ENCODE measurements at regions not wholly inside any gene's neighbourhood (a gene's known extent, or its start where the extent isn't known, plus 50 kb on each side); places are given as distances from the start of the nearest gene placed in this dataset.

DNA sequence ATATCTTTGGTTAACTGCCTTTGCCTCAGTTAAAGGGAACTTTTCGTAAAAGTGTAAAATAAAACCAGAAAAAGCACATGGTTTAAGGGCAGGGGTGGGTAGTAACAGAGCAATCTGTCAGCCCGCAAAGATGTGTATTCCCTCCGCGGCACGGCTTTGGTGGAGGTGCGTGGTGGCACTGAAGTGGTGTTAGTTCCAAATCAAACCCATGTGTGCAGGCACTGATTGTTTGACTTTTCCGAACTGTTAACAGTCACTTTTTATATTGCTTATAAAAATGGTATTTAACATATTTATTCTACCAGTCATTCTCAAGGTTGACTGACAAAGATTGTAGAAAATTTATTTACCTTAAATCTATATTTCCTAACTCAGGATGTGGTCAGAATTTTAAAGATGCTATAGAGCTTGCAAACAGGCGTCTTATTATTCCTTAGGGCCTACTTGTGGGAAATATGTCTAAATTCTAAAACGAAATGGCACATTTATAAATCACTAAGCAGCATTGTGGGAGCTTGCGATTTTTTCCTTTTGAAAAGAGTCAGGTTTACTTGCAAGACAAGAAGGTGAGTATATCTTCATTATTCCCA lies 272.7 kb upstream of the PCDH18 start:
- dilution Hi-C loops (cut with MboI; ENCODE audit: extremely low pct_ligation_motif_present, low sequenced_read_pairs) (no loop called here), intact Hi-C loops (cut with micrococcal nuclease) (no loop called here)
- Histone ChIP-seq H3K9ac (replicated peaks; ENCODE audit: extremely low read depth, insufficient read depth, low read length) (no peak overlapping the region), H3K27me3 (ENCODE audit: control insufficient read depth in 2 of 2, insufficient read depth in 2 of 2, low read length in 2 of 2) (no peaks in the 10 kb centered on the region), H3K36me3 (ENCODE audit: control insufficient read depth in 2 of 2, extremely low read depth in 1 of 2, insufficient read depth in 2 of 2, low read length in 2 of 2) (no peaks in the 10 kb centered on the region), H4K20me1 (replicated peaks; ENCODE audit: control insufficient read depth, extremely low read depth, insufficient read depth, low read length) (no peaks in the 10 kb centered on the region), H2AFZ (ENCODE audit: low read depth, low read length) (no peak overlapping the region), H3K27ac (ENCODE audit: insufficient read depth, low read depth, low read length) (no peak overlapping the region), H3K4me1 (ENCODE audit: control insufficient read depth, extremely low read depth, insufficient read depth, low read length) (no peaks in the 10 kb centered on the region), H3K9me3 (replicated peaks; ENCODE audit: control insufficient read depth, insufficient read depth, low read length) (no peaks in the 10 kb centered on the region), H3K9me1 (replicated peaks; ENCODE audit: control insufficient read depth, extremely low read depth, insufficient read depth, low read length) (no peaks in the 10 kb centered on the region), H3K79me2 (ENCODE audit: control insufficient read depth, insufficient read depth, low read length) (no peaks in the 10 kb centered on the region), H3K4me2 (ENCODE audit: insufficient read depth, low read length) (no peak overlapping the region), H3K4me3 (replicated peaks in 1 of 3; ENCODE audit: insufficient read depth in 1 of 3, low read depth in 1 of 3, low read length in 3 of 3) (no peak overlapping the region)
- DNase-seq (ENCODE audit: low read depth, low spot score), result no peak
- POLR2A ChIA-PET, result no interaction called here
- CTCF ChIA-PET, result interaction anchor here (1.6 to 2.4 kb wide), 2 partner anchors 10 to 15 kb away, joined by 9 to 12 read pairs; no protein-coding TSS in a partner anchor
- no peak for FAIRE-seq
- BruUV-seq (replicated peaks), result no TSS peak
- TF ChIP-seq FOS (IDR thresholded peaks at IDR 0.05; ENCODE audit: borderline replicate concordance, insufficient read depth, low read length), result no peak
- TF ChIP-seq MYC (IDR thresholded peaks at IDR 0.05; ENCODE audit: low read depth, low read length), result no peak
- TF ChIP-seq, protein P1, sequence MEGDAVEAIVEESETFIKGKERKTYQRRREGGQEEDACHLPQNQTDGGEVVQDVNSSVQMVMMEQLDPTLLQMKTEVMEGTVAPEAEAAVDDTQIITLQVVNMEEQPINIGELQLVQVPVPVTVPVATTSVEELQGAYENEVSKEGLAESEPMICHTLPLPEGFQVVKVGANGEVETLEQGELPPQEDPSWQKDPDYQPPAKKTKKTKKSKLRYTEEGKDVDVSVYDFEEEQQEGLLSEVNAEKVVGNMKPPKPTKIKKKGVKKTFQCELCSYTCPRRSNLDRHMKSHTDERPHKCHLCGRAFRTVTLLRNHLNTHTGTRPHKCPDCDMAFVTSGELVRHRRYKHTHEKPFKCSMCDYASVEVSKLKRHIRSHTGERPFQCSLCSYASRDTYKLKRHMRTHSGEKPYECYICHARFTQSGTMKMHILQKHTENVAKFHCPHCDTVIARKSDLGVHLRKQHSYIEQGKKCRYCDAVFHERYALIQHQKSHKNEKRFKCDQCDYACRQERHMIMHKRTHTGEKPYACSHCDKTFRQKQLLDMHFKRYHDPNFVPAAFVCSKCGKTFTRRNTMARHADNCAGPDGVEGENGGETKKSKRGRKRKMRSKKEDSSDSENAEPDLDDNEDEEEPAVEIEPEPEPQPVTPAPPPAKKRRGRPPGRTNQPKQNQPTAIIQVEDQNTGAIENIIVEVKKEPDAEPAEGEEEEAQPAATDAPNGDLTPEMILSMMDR (IDR thresholded peaks at IDR 0.05; ENCODE audit: extremely low read depth in 1 of 2, insufficient read depth in 1 of 2, low read depth in 1 of 2, low read length in 2 of 2), result no peak
- TF ChIP-seq GATA2 (IDR thresholded peaks at IDR 0.05; ENCODE audit: insufficient read depth, insufficient read length, low read depth, low read length), result no peak
- TF ChIP-seq POLR2A (IDR thresholded peaks at IDR 0.05; ENCODE audit: low read depth, low read length), result no peak
- TF ChIP-seq POLR2AphosphoS5 (IDR thresholded peaks at IDR 0.05; ENCODE audit: insufficient read depth, low read depth, low read length), result no peak
- TF ChIP-seq EZH2 (IDR thresholded peaks at IDR 0.05; ENCODE audit: borderline replicate concordance, low read depth, low read length, severe bottlenecking), result no peak
- no peak for TF ChIP-seq JUN (IDR thresholded peaks at IDR 0.05; ENCODE audit: borderline replicate concordance, insufficient read depth, insufficient read length, low read depth)
- TF ChIP-seq, protein P2, sequence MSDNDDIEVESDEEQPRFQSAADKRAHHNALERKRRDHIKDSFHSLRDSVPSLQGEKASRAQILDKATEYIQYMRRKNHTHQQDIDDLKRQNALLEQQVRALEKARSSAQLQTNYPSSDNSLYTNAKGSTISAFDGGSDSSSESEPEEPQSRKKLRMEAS (IDR thresholded peaks at IDR 0.05; ENCODE audit: insufficient read depth, insufficient read length), result no peak

Measured in endothelial cell of umbilical vein (primary cell).